ENCODE measurements at regions not wholly inside any gene's neighbourhood (a gene's known extent, or its start where the extent isn't known, plus 50 kb on each side); places are given as distances from the start of the nearest gene placed in this dataset.
A peak's percentile ranks its signal among the peaks of the same experiment; 100 is the strongest.

GRCh38 chr2:120807751-120808150 lies 72.1 kb downstream of the GLI2 start:
- no peak for DNase-seq

- no peak for DNase-seq
Measured at GRCh38 chr2:120809151-120809550, 73.5 kb downstream of the GLI2 start.

- no peak for DNase-seq
Measured at GRCh38 chr2:120809609-120810440, 74.2 kb downstream of the GLI2 start.

GRCh38 chr2:120810639-120811038 lies 75.0 kb downstream of the GLI2 start:
- DNase-seq = no peak

- no peak for DNase-seq
Measured at GRCh38 chr2:120812866-120813265, 77.2 kb downstream of the GLI2 start.

- DNase-seq = no peak
Measured at GRCh38 chr2:120814352-120814751, 78.7 kb downstream of the GLI2 start.

- no peak for DNase-seq
Measured at GRCh38 chr2:120815292-120815691, 79.6 kb downstream of the GLI2 start.

- no peak for DNase-seq
Measured at GRCh38 chr2:120817136-120817955, 81.7 kb downstream of the GLI2 start.

- no peak for DNase-seq
Measured at GRCh38 chr2:120817956-120818325, 82.3 kb downstream of the GLI2 start.

GRCh38 chr2:120818441-120818920 lies 82.8 kb downstream of the GLI2 start:
- peak in 10 of 56 donors; percentile 7 to 26 (median 22) for DNase-seq

GRCh38 chr2:120819720-120820210 lies 84.1 kb downstream of the GLI2 start:
- no peak for DNase-seq

GRCh38 chr2:120820263-120820952 lies 84.7 kb downstream of the GLI2 start:
- DNase-seq = peak in 3 of 56 donors; percentile 4 to 32 (median 21)

- no peak for DNase-seq
Measured at GRCh38 chr2:120820953-120821279, 85.2 kb downstream of the GLI2 start.

- no peak for DNase-seq
Measured at GRCh38 chr2:120821446-120822160, 85.9 kb downstream of the GLI2 start.

GRCh38 chr2:120822933-120823332 lies 87.3 kb downstream of the GLI2 start:
- DNase-seq = no peak

- no peak for DNase-seq
Measured at GRCh38 chr2:120823551-120823950, 87.9 kb downstream of the GLI2 start.

- DNase-seq = no peak
Measured at GRCh38 chr2:120824246-120824645, 88.6 kb downstream of the GLI2 start.

GRCh38 chr2:120825370-120826259 lies 89.9 kb downstream of the GLI2 start:
- peak in 53 of 56 donors; percentile 34 to 92 (median 73) for DNase-seq

- DNase-seq = no peak
Measured at GRCh38 chr2:120826260-120826648, 90.6 kb downstream of the GLI2 start.
